ENCODE measurements at regions not wholly inside any gene's neighbourhood (a gene's known extent, or its start where the extent isn't known, plus 50 kb on each side); places are given as distances from the start of the nearest gene placed in this dataset.

- no peak for TF ChIP-seq RARB (CRISPR knock-in tag; IDR thresholded peaks at IDR 0.05)
- no peak for TF ChIP-seq ZNF8 (CRISPR knock-in tag; IDR thresholded peaks at IDR 0.05)
- TF ChIP-seq BACH2 (CRISPR knock-in tag; IDR thresholded peaks at IDR 0.05; ENCODE audit: borderline replicate concordance) = no peak
- TF ChIP-seq, protein P1, sequence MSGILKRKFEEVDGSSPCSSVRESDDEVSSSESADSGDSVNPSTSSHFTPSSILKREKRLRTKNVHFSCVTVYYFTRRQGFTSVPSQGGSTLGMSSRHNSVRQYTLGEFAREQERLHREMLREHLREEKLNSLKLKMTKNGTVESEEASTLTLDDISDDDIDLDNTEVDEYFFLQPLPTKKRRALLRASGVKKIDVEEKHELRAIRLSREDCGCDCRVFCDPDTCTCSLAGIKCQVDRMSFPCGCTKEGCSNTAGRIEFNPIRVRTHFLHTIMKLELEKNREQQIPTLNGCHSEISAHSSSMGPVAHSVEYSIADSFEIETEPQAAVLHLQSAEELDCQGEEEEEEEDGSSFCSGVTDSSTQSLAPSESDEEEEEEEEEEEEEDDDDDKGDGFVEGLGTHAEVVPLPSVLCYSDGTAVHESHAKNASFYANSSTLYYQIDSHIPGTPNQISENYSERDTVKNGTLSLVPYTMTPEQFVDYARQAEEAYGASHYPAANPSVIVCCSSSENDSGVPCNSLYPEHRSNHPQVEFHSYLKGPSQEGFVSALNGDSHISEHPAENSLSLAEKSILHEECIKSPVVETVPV (CRISPR knock-in tag; IDR thresholded peaks at IDR 0.05) = no peak
- TF ChIP-seq, protein P2, sequence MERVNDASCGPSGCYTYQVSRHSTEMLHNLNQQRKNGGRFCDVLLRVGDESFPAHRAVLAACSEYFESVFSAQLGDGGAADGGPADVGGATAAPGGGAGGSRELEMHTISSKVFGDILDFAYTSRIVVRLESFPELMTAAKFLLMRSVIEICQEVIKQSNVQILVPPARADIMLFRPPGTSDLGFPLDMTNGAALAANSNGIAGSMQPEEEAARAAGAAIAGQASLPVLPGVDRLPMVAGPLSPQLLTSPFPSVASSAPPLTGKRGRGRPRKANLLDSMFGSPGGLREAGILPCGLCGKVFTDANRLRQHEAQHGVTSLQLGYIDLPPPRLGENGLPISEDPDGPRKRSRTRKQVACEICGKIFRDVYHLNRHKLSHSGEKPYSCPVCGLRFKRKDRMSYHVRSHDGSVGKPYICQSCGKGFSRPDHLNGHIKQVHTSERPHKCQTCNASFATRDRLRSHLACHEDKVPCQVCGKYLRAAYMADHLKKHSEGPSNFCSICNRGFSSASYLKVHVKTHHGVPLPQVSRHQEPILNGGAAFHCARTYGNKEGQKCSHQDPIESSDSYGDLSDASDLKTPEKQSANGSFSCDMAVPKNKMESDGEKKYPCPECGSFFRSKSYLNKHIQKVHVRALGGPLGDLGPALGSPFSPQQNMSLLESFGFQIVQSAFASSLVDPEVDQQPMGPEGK (CRISPR knock-in tag; IDR thresholded peaks at IDR 0.05; ENCODE audit: borderline replicate concordance) = no peak
- no peak for TF ChIP-seq ISL1 (CRISPR knock-in tag; IDR thresholded peaks at IDR 0.05)
- no peak for TF ChIP-seq TOX (CRISPR knock-in tag; IDR thresholded peaks at IDR 0.05; ENCODE audit: borderline replicate concordance)
- no peak for TF ChIP-seq PPARA (CRISPR knock-in tag; IDR thresholded peaks at IDR 0.05; ENCODE audit: borderline replicate concordance)
- TF ChIP-seq CREB5 (CRISPR knock-in tag; IDR thresholded peaks at IDR 0.05; ENCODE audit: low read depth) = no peak
- TF ChIP-seq, protein P3, sequence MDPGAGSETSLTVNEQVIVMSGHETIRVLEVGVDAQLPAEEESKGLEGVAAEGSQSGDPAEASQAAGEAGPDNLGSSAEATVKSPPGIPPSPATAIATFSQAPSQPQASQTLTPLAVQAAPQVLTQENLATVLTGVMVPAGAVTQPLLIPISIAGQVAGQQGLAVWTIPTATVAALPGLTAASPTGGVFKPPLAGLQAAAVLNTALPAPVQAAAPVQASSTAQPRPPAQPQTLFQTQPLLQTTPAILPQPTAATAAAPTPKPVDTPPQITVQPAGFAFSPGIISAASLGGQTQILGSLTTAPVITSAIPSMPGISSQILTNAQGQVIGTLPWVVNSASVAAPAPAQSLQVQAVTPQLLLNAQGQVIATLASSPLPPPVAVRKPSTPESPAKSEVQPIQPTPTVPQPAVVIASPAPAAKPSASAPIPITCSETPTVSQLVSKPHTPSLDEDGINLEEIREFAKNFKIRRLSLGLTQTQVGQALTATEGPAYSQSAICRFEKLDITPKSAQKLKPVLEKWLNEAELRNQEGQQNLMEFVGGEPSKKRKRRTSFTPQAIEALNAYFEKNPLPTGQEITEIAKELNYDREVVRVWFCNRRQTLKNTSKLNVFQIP (CRISPR knock-in tag; IDR thresholded peaks at IDR 0.05; ENCODE audit: borderline replicate concordance, low read depth) = no peak
- TF ChIP-seq GLIS3 (CRISPR knock-in tag; IDR thresholded peaks at IDR 0.05) = no peak
Observed at GRCh38 chr2:239647052-239647819, 246.4 kb upstream of the HDAC4 start.
